Rectal smooth muscle tissue (tissue), 1 donor: ENCODE measurements at regions not wholly inside any gene's neighbourhood (a gene's known extent, or its start where the extent isn't known, plus 50 kb on each side); places are given as distances from the start of the nearest gene placed in this dataset.
A peak's percentile ranks its signal among the peaks of the same experiment; 100 is the strongest.

Experiments
- H3K27ac ChIP-seq: one replicate; pipeline ENCODE4 v1.7.0; 2013; ENCODE audit warnings: low read depth, low read length, inconsistent platforms
- H3K27me3 ChIP-seq: one replicate; pipeline ENCODE4 v1.7.0; 2013; ENCODE audit warnings: low read length; ENCODE audit not compliant: control insufficient read depth, insufficient read depth
- H3K36me3 ChIP-seq: one replicate; pipeline ENCODE4 v1.7.0; 2013; ENCODE audit warnings: low read length; ENCODE audit not compliant: control insufficient read depth, insufficient read depth
- H3K4me1 ChIP-seq: one replicate; pipeline ENCODE4 v1.7.0; 2013; ENCODE audit warnings: low read length; ENCODE audit not compliant: control insufficient read depth, insufficient read depth
- H3K4me3 ChIP-seq: one replicate; pipeline ENCODE4 v1.7.0; 2013; ENCODE audit warnings: low read length
- H3K9ac ChIP-seq: one replicate; pipeline ENCODE4 v1.7.0; 2013; ENCODE audit warnings: low read length

DNA sequence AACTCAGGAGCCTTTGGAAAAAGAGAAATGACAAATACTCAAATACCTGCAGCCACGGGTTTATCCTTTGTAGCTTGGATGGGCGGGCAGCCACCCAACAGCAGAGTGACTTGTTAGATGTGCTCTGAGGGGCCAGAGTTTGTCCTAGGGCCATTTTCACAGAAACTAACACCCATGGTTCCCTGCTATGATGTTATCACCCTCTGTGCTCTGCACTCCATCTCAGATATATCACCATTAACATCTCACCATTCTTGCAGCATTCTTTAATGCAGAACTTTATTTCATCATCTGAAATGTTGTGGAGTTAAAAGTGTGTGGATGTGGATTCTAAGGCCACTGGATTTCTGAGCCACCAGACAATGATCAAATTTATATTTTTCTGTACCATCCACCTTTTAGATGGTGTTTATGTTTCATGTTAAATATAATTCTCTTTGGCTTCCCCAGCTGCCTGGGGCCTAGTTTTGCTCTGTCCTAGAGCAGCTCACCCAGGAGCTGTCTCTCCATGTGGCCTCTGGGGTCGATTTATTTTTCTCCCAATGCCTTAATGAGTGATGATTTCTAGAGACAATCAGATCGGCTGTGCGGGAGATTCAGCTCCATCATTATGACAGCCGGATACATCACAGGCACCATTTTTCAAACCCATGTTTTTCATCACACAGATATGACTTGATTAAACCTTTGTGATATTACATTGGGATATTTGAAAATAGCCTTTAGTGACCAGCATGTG, 380.8 kb downstream of the BCOR start:
- Histone ChIP-seq H3K36me3 (no peaks in the 10 kb centered on the region), H3K9ac (no peak overlapping the region), H3K27me3 (no peaks in the 10 kb centered on the region), H3K27ac (peak overlapping the region; percentile 41), H3K4me3 (no peak overlapping the region), H3K4me1 (no peaks in the 10 kb centered on the region)

DNA sequence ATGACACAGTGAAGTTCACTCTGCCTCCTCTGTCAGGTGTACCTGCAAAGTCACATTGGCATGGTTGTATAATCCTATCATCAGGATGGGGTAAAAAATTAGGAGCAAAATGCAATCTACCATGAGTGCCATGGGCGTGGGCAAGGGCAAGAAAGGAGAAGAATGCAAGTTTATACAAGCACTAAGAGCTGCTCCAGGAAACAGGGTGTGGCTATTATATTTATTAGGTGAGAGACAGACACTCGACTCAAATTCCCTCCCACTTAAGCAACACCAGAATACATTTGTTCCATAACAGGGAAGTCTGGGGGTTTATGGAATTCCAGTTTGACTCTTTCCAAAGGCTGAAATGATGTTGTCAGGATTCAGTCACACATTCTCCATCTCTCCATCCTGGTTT, 378.8 kb downstream of the BCOR start:
- Histone ChIP-seq H3K4me3 (no peak overlapping the region), H3K27me3 (no peaks in the 10 kb centered on the region), H3K36me3 (no peaks in the 10 kb centered on the region), H3K9ac (no peak overlapping the region), H3K27ac (no peak overlapping the region), H3K4me1 (no peaks in the 10 kb centered on the region)

DNA sequence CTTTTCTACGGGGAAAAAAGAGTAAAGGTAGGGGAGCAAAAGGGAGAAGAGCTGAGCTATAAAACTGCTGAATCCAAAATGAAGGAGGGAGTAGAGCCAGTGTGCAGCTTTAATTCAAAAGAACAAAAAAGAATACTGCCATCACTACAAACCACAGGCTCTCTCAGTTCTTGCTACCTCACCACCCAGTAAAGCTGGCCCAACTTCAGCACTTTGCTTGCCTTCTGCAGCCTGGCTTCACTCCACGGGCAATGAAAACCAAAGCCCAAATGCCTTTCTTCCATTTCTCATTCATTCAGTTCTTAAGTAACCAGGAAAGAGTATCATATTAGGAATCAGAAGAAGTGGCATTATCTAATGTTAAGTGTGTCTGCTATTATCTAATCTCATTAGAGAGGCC, 376.8 kb downstream of the BCOR start:
- no peaks in the 10 kb centered on the region for H3K4me1 ChIP-seq
- H3K9ac ChIP-seq: no peak overlapping the region
- H3K36me3 ChIP-seq: no peaks in the 10 kb centered on the region
- no peaks in the 10 kb centered on the region for H3K27me3 ChIP-seq
- no peak overlapping the region for H3K27ac ChIP-seq
- no peak overlapping the region for H3K4me3 ChIP-seq

DNA sequence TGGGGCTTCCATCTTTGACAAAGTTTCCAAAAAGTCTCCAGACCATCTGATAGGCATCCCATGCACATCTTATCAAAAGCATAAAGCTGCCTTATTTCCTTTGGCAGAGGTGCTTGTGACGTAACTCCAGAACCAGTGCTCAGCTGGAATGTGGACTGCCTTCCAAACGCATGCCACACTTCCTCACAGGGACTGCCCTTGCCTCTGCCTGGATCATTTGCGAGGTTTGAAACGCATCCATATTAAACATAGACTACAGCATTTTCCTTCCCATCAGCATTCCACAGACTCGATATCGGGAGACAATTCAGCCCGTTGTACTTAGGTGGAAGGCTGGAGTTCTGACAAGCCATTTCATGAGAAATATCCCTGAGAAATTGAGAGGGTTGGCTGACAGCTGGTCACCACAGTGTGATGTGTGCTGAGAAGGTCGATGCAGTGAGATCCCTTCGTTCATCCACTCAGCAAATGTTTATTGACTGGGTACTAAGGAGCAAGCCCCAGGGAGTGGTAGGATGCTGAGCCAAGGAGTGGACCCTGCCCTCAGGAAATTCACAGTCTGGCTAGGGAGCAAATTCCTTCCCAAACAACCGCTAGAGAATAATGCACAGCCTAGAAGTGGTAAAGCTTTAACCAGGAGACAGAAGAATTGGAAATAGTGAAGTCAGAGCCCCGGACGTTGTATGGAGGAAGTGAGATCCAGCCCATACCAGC, 376.0 kb downstream of the BCOR start:
- no peak overlapping the region for H3K27ac ChIP-seq

DNA sequence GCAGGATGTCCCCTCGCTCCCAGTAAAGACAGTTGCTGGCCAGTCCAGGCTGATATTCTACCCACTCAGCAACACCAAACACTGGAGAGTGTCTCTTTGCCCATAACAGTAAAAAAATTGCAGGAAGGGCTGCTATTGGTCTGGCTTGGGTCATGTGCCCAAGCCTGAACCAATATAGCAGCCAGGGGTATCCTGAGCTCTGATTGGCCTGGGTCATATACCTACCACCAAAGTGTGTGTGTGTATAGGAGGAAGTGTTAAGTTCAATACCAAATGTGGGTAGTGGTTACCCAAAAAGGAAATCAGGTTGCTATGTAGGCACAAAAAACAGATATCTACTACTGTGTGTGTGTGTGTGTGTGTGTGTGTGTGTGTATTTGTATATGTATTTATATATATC, 373.2 kb downstream of the BCOR start:
- H3K4me3 ChIP-seq: no peak overlapping the region
- H3K27me3 ChIP-seq: no peaks in the 10 kb centered on the region
- H3K9ac ChIP-seq: no peak overlapping the region
- no peaks in the 10 kb centered on the region for H3K36me3 ChIP-seq
- H3K4me1 ChIP-seq: no peaks in the 10 kb centered on the region
- H3K27ac ChIP-seq: no peak overlapping the region

More for the DNA sequence above, 376.0 kb downstream of the BCOR start:
- H3K9ac ChIP-seq: no peak overlapping the region
- no peaks in the 10 kb centered on the region for H3K36me3 ChIP-seq
- H3K4me1 ChIP-seq: no peaks in the 10 kb centered on the region
- H3K27me3 ChIP-seq: no peaks in the 10 kb centered on the region
- H3K4me3 ChIP-seq: no peak overlapping the region

DNA sequence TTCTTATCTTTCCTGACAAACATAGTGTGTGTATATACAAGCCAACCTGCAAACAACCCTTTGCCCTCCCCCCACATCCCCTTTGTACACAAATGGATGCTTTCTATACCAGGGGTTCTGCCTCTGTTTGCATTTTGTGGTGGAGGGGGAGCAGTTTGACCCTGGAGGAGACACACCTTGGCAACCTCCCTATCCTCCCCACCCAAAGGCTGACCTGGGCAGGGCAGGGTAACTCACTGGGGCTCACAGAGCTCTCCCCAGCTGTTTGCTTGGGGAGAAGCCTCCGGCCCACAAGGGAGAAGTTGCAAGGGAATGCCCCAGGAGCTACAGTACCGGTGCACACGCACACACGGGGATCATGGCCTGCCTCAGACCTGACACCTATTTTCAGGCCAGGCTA, 372.6 kb downstream of the BCOR start:
- H3K27ac ChIP-seq: no peak overlapping the region
- H3K9ac ChIP-seq: no peak overlapping the region
- no peak overlapping the region for H3K4me3 ChIP-seq
- no peaks in the 10 kb centered on the region for H3K27me3 ChIP-seq
- H3K36me3 ChIP-seq: no peaks in the 10 kb centered on the region
- H3K4me1 ChIP-seq: no peaks in the 10 kb centered on the region

DNA sequence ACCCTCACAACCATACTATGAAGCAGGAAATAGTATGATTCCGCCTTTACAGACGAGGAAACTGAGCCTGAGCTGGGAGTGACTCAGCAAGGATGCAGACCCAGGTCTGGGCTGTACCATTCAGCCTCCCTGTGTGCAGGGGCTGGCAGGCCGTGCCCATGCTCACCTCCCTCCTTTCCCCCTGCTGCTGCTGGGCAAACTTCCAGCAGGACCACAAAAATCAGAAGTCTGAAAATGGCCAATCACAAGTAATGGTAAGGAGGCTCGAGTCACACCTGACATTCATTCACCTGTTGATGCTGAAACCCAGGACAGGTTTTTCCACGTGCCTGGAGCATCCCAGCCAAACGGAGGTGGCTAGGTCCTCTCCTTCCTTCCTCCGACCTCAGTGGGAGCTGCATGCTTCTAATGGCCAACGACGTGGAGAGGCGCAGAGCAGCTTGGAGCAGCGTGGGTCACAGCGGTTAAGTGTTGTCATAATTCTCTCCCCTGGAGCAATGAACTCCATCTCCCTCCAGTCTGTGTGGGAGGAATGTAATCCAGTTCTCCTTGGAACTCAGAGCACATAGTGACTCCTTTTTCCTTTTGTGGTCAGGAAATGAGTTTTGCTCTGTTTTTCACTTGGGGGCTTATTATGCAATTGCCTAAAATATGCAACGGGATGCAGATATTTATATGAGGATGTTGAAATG, 371.7 kb downstream of the BCOR start:
- Histone ChIP-seq H3K4me3 (no peak overlapping the region), H3K4me1 (peaks cover 1% of the 10 kb centered on the region), H3K36me3 (no peaks in the 10 kb centered on the region), H3K27me3 (no peaks in the 10 kb centered on the region), H3K27ac (no peak overlapping the region), H3K9ac (no peak overlapping the region)

DNA sequence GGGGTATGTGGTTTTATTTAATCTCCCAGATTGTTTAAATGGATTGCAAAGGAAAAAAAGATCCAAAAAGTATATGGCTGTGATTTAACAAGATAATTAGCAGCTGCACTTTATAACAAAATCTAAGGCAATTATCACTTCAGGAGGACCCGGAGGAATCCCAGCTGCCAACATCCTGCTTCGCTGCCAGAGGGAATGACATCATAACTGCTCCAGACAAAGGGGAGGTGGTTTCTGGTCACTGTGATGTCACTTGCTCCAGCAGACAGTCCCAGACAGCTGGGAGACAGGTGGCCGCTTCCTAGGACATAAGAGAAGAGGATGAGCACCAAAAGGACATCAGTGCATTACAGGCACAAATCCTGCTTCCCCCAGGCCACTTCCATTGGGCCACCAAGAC, 371.0 kb downstream of the BCOR start:
- Histone ChIP-seq H3K4me1 (peaks cover 7% of the 10 kb centered on the region), H3K36me3 (no peaks in the 10 kb centered on the region), H3K4me3 (no peak overlapping the region), H3K9ac (no peak overlapping the region), H3K27me3 (no peaks in the 10 kb centered on the region), H3K27ac (no peak overlapping the region)

DNA sequence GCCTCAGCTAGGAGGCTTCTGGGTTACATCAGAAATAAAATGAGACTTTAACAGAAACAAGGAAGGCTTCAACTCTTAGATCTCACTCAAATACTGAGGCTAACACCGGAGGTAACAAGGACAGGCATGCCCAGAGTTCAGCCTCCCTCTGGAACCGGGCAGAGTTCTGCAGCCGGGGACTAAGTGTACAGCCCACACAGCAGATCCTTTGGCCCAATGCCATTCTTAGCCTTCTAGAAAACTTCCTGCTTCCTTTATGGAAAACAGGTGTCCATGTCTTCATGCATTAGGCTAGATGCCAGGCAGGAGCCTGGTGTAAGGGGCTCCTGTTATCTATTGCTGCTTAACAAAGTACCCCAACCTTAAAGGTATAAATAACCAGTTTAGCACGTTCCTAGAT, 369.7 kb downstream of the BCOR start:
- peaks cover 8% of the 10 kb centered on the region for H3K4me1 ChIP-seq
- H3K27me3 ChIP-seq: no peaks in the 10 kb centered on the region
- no peak overlapping the region for H3K4me3 ChIP-seq
- no peaks in the 10 kb centered on the region for H3K36me3 ChIP-seq
- no peak overlapping the region for H3K9ac ChIP-seq
- no peak overlapping the region for H3K27ac ChIP-seq

DNA sequence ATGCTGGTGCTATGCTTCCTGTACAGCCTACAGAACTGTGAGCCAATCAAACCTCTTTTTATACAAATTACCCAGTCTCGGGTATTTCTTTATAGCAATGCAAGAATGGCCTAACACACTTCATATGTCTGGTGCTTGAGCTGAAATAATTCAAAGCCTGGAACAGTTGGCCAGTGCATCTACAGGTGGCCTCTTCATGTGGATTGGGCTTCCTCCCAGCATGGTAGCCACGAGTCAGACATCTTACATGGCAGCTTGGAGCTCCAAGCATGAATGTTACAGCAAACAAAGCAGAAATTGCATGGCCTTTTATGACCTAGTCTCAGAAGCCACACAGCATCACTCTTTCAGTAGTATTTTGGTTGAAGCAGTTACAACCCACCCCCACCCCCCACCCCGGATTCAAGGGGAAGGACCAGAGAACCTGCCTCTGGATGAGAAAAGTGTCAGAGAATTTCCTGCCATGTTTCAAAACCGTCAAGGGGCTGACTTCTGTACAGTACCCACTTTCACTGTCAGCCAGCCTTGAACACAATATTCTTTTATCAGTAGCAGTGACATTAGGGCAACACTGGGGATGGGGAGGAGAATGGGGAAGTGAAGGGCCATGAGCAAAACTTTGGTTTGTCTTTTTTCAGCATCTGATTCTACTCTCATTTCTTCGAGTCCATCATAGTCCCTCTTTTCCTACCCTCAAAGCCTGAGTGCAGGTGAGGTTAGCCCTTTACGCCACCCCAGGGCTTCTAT, 368.7 kb downstream of the BCOR start:
- Histone ChIP-seq H3K27ac (no peak overlapping the region), H3K4me3 (no peak overlapping the region), H3K4me1 (peaks cover 8% of the 10 kb centered on the region), H3K27me3 (no peaks in the 10 kb centered on the region), H3K9ac (no peak overlapping the region), H3K36me3 (no peaks in the 10 kb centered on the region)

DNA sequence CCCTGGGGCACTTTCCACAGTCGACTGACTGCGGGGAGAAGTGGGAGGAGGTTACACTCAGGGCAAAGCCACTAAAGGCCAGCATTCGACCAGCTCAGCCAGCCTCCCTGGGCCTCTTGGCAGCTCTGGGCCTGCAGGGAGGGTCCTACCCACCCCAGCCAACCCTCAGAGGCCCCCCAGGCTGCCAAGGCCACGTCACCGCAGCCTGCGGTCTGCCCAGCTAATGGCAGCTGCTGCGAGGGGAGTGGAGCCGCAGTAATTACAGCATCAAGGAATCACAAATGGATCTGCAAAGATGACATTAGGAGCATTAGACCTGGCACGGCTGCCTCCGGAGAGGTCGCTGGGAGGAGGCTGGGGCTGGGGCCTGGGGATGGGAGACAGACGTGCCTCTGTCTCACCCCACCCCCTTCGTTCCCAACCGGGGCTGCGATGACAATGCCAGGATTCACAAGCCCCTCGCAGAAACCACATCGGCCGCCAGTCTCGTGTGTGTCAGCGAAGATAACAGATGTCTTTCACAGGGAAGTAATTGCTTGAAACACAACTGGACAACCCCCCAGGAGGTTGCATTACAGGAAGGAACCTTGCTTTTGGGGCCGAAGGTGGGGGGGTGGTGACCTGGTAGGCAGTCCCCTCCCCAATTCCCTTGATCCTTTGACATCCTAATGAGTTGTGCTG, 367.6 kb downstream of the BCOR start:
- Histone ChIP-seq H3K9ac (no peak overlapping the region), H3K4me3 (no peak overlapping the region), H3K27ac (no peak overlapping the region), H3K36me3 (no peaks in the 10 kb centered on the region), H3K4me1 (peaks cover 8% of the 10 kb centered on the region), H3K27me3 (no peaks in the 10 kb centered on the region)
